ENCODE measurements at regions not wholly inside any gene's neighbourhood (a gene's known extent, or its start where the extent isn't known, plus 50 kb on each side); places are given as distances from the start of the nearest gene placed in this dataset.

DNA sequence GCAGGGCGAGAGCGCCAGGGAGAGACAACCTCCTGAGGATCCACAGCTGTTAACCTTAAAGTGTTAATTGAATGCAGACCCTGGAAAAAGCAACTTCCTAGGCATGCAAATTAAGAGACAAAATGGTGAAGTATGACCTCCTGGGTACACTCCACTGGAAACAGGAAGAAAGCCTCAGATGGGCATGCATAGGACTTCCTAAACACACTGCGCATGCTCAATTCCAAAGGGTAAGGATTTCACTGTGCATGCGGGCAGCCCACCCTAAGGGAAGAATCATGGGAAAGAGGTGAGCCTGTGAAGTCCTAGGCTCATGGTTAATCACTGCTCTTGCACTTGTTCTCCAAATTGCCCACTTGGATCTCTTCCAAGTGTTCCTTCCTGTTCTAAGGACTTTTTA, 80.5 kb upstream of the CAPRIN2 start:
- no peak for TF ChIP-seq Cebpa-rat (IDR thresholded peaks at IDR 0.05)
- Histone ChIP-seq H3K27ac (no peak overlapping the region), H3K36me3 (no peaks in the 10 kb centered on the region), H3K4me1 (no peaks in the 10 kb centered on the region), H3K4me2 (0 out of 22 replicates have a peak overlapping the region, but pooled peaks of 1 of the 11 experiments have one; percentile 24), H3K9ac (no peak overlapping the region), H3K4me3 (no peak overlapping the region), H3K9me3 (replicated peaks in 1 of 11) (no peaks in the 10 kb centered on the region), H4K20me1 (no peaks in the 10 kb centered on the region), H3K27me3 (no peaks in the 10 kb centered on the region)

DNA sequence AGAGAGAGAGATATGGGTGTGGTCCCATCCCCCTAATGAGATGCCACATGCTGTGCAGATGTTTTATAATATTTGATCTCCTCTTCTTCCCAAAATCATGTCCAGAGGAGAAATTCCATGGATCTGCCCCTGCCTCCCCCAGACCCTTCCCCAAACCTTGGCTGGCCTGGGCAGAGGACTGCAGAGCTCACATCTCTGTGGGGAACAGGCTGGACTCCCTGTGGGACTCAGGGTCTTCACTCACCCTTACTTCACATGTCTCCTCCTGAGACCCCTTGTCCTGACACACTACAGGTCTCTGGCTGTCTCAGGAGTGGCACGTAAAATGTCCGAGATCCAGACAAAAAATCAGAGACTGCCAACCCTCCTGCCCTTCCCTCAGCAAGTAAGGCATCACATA, 76.0 kb upstream of the CAPRIN2 start:
- Histone ChIP-seq H3K9ac (no peak overlapping the region), H4K20me1 (no peaks in the 10 kb centered on the region)

DNA sequence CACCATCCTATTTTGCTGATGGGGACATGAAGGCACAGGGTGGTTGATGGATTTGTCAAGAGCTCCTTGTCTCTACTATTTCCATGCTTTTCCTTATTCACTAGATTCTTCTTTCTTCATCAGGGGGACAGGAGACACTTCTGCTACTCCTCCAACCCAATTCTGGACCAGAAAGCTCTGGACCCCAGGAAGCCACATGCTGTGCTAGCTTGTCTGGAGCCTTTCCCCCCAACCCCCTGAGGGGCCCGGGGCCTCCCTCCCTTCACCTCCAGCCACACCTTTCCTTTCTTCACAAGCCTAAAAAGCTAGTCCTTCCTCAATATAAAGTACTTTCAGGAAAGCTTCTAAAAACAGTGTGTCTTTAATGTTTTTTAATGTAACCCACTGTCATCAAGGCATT, 75.1 kb upstream of the CAPRIN2 start:
- H3K4me2 ChIP-seq: no peak overlapping the region
- H3K4me3 ChIP-seq: no peak overlapping the region
- no peaks in the 10 kb centered on the region for H3K36me3 ChIP-seq
- H3K27me3 ChIP-seq: no peaks in the 10 kb centered on the region
- no peaks in the 10 kb centered on the region for H4K20me1 ChIP-seq
- no peaks in the 10 kb centered on the region for H3K4me1 ChIP-seq
- no peaks in the 10 kb centered on the region for H3K9me3 ChIP-seq (replicated peaks in 1 of 11)
- TF ChIP-seq Cebpa-rat (IDR thresholded peaks at IDR 0.05): no peak
- no peak overlapping the region for H3K9ac ChIP-seq
- H3K27ac ChIP-seq: no peak overlapping the region

More for the DNA sequence above, 76.0 kb upstream of the CAPRIN2 start:
- no peaks in the 10 kb centered on the region for H3K9me3 ChIP-seq (replicated peaks in 1 of 11)
- H3K4me2 ChIP-seq: no peak overlapping the region
- H3K4me3 ChIP-seq: no peak overlapping the region
- no peak overlapping the region for H3K27ac ChIP-seq
- H3K27me3 ChIP-seq: no peaks in the 10 kb centered on the region
- TF ChIP-seq Cebpa-rat (IDR thresholded peaks at IDR 0.05): no peak
- H3K36me3 ChIP-seq: no peaks in the 10 kb centered on the region
- H3K4me1 ChIP-seq: no peaks in the 10 kb centered on the region

DNA sequence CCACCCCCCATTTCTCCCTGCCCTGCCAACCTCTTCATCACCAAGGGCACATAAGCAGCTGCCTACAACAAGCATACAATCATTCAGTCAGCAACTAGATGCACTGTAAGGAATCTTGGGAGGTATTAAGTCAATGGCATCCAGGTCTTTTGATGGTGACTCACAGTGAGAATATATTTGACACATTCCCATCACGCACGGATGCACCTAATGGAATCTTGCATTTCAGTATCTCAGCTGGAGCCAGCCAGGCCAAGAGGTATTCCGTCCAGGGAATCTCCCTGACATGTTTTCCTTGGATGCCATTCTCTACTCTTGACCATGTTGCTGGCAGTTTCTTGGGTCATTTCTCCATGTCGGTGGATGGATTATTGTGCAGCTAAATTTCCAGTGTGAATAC, 73.9 kb upstream of the CAPRIN2 start:
- H3K4me2 ChIP-seq: no peak overlapping the region
- no peaks in the 10 kb centered on the region for H3K27me3 ChIP-seq
- no peak overlapping the region for H3K9ac ChIP-seq
- H4K20me1 ChIP-seq: no peaks in the 10 kb centered on the region
- no peaks in the 10 kb centered on the region for H3K36me3 ChIP-seq
- H3K4me1 ChIP-seq: peaks cover 2 to 8% (median 6%) of the 10 kb centered on the region in 10 experiments; a peak in 19 of 20 replicates
- H3K4me3 ChIP-seq: no peak overlapping the region
- no peak for TF ChIP-seq Cebpa-rat (IDR thresholded peaks at IDR 0.05)
- H3K27ac ChIP-seq: no peak overlapping the region
- H3K9me3 ChIP-seq (replicated peaks in 1 of 11): no peaks in the 10 kb centered on the region

DNA sequence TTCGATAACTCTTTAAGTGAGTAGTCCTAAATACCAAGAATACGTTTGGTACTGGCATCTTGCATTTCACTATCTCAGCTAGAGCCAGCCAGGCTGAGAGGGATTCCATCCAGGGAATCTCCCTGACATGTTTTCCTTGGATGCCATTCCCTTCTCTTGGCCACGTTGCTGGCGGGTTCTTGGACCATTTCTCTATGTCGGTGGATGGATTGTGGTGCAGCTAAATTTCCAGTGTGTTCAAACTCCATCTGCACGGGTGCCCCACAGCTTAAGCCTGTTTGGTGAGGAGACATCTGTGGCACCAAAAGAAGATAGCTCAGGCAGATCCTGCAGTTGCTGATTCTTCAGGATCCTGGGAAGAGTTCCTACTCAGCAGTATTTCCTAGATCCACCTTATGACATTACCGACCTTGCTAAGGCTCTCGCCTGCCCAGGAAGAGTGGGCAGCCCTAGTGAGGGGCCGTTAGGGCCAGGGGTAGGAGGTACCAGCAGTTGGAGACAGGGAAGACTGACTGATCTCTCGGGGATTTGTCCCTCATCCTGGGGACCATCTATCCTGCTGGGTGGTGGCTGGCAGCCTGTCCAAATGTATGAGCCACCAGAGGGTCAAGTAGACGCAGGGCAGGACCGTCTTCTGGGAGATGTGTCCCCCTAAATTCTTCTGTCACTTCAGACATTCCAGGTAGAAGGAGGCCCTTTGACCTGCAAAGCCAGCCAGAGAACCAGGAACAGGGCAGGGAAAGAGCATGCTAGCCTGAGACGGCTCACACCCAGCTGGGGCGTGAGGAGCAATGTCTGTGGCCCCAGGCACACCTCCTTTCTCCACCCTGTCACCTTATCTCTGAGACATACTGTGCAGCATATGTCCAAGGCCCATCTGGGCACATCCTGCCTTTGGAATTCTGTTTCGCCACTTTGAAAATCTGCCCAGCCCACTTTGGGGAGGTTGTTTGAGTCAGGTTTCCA, 72.6 kb upstream of the CAPRIN2 start:
- H3K27ac ChIP-seq: no peak overlapping the region
- H3K9ac ChIP-seq: no peak overlapping the region
- TF ChIP-seq Cebpa-rat (IDR thresholded peaks at IDR 0.05): no peak
- peaks cover 8 to 20% (median 15%) of the 10 kb centered on the region in 10 experiments; a peak in 19 of 20 replicates for H3K4me1 ChIP-seq
- H3K27me3 ChIP-seq: no peaks in the 10 kb centered on the region
- no peaks in the 10 kb centered on the region for H3K36me3 ChIP-seq
- H3K4me2 ChIP-seq: no peak overlapping the region
- H3K9me3 ChIP-seq (replicated peaks in 1 of 11): no peaks in the 10 kb centered on the region
- no peaks in the 10 kb centered on the region for H4K20me1 ChIP-seq
- no peak overlapping the region for H3K4me3 ChIP-seq

DNA sequence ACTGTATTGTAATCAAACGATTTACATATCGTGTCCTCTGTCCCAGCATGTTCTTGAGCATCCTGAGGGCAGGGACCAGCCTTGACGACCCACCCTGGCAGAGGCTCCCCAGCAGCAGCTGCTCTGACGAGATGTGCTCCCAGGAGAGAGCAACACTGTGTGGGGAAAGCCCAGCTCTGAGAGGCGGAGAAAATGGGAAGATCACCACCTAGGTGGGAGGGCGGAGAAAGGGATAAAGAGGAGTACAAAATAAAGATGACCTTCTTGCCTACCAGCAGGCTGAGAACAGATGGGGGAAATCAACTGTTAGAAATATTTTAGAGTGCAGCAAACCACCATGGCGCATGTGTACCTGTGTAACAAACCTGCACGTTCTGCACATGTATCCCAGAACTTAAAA, 71.5 kb upstream of the CAPRIN2 start:
- Histone ChIP-seq H3K4me3 (no peak overlapping the region), H3K27ac (no peak overlapping the region), H3K4me1 (peaks cover 14 to 27% (median 23%) of the 10 kb centered on the region in 10 experiments), H3K9me3 (replicated peaks in 1 of 11) (no peaks in the 10 kb centered on the region), H4K20me1 (no peaks in the 10 kb centered on the region), H3K9ac (no peak overlapping the region), H3K27me3 (no peaks in the 10 kb centered on the region), H3K4me2 (no peak overlapping the region), H3K36me3 (no peaks in the 10 kb centered on the region)
- no peak for TF ChIP-seq Cebpa-rat (IDR thresholded peaks at IDR 0.05)

DNA sequence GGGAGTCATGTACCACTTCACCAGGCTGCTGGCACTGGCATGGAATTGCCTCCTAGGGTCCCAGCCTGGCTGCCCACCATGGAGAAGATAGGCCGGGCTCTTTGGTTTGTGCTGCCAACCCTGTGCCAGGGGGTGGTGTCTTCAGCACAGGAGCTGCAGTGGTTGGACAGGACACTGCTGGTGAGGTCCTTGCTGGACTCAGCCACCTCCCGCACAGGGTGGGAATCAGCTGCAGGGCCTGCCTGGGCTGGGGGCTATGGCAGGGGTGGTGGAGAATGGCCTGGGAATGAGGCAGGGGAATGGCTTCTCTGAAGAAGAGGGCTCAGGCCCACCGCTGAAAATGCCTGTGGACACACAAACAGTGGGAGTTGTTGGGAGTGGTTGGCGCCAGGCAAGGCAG, 70.6 kb upstream of the CAPRIN2 start:
- Histone ChIP-seq H3K9me3 (replicated peaks in 1 of 11) (no peaks in the 10 kb centered on the region), H3K4me3 (no peak overlapping the region), H3K4me2 (no peak overlapping the region), H3K4me1 (peaks cover 14 to 37% (median 31%) of the 10 kb centered on the region in 10 experiments), H3K27ac (no peak overlapping the region), H3K27me3 (no peaks in the 10 kb centered on the region), H3K36me3 (no peaks in the 10 kb centered on the region), H3K9ac (no peak overlapping the region), H4K20me1 (no peaks in the 10 kb centered on the region)
- TF ChIP-seq Cebpa-rat (IDR thresholded peaks at IDR 0.05): no peak

DNA sequence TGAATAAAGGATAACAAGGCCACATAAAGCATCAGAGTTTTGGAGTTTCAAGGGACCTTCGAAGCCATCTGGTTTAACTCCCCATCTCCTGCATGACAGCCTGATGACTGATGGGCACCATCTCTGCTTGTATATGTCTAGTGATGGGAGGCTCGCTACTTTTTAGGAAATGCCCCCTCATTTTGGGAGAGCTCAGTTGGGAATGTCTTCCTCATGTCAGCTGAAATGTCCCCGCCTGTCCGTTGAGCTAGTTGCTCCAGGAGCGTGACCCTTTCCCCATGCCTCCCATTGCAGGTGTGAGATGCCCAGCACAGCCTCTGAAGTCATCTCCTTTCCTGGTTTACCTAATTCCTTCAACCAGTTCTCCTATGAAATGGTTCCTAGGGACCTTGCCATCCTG, 69.6 kb upstream of the CAPRIN2 start:
- no peak for TF ChIP-seq Cebpa-rat (IDR thresholded peaks at IDR 0.05)
- H3K27me3 ChIP-seq: no peaks in the 10 kb centered on the region
- H4K20me1 ChIP-seq: no peaks in the 10 kb centered on the region
- no peaks in the 10 kb centered on the region; a peak in 1 of 22 replicates for H3K36me3 ChIP-seq
- H3K4me3 ChIP-seq: no peak overlapping the region
- no peaks in the 10 kb centered on the region for H3K9me3 ChIP-seq (replicated peaks in 1 of 11)
- H3K4me2 ChIP-seq: peak overlapping the region in 8 of 11 experiments; percentile 80 to 95 (median 88); a peak in 11 of 22 replicates
- H3K4me1 ChIP-seq: peaks cover 14 to 39% (median 31%) of the 10 kb centered on the region in 10 experiments
- no peak overlapping the region for H3K9ac ChIP-seq
- no peak overlapping the region for H3K27ac ChIP-seq

DNA sequence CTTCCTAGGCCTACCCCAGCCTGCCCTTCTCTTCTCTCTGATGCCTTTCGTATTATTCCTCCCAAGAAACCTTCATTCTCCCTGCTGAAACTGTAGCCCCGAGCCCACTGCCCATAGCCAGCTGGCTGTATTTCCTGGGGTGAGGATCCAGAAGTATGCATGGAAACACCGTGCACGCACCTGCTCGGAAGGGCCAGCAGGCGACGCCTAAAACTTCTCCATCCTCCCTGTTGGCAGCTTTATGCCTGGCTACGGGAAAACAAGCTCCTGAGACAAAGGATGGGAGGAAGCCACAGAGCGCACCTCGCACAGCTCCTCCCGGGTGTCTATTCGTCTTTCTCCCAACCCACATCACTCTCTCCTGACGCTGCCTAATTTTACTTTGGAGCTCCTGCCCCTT, 69.0 kb upstream of the CAPRIN2 start:
- Histone ChIP-seq H3K36me3 (no peaks in the 10 kb centered on the region; a peak in 1 of 22 replicates), H3K4me3 (peak overlapping the region in 6 of 10 experiments; percentile 65 to 75 (median 68); a peak in 9 of 20 replicates), H3K4me2 (peak overlapping the region; percentile 80 to 96 (median 89)), H4K20me1 (no peaks in the 10 kb centered on the region), H3K27ac (peak overlapping the region in 5 of 11 experiments; percentile 76 to 82 (median 81); a peak in 7 of 22 replicates), H3K4me1 (peaks cover 14 to 39% (median 31%) of the 10 kb centered on the region in 10 experiments), H3K9me3 (replicated peaks in 1 of 11) (no peaks in the 10 kb centered on the region), H3K27me3 (no peaks in the 10 kb centered on the region), H3K9ac (peak overlapping the region in 9 of 11 experiments; percentile 73 to 85 (median 83); a peak in 16 of 22 replicates)
- no peak for TF ChIP-seq Cebpa-rat (IDR thresholded peaks at IDR 0.05)

Measured in BLaER1 treated with 17β-estradiol and CSF1 and Interleukin-3, amounts not matched to agents 10 nM and 100 nM (cell line).